IMR-90 (cell line): ENCODE measurements at regions not wholly inside any gene's neighbourhood (a gene's known extent, or its start where the extent isn't known, plus 50 kb on each side); places are given as distances from the start of the nearest gene placed in this dataset.

Experiments
- ATAC-seq: fragments of 200-7000 bp; cut with Tn5 transposase; 2 replicates; pipeline ENCODE4 v1.9.1; 2020; ENCODE audit warnings: low read depth, mild to moderate bottlenecking, moderate library complexity
- BruUV-seq: library from RNA; stranded (reverse); fragments of 400-500 nt; replicated peaks from 2 replicates; lab custom pipeline; 2021; lab: Mats Ljungman, UMichigan
- CTCF ChIA-PET: fragments of 300-600 bp; formaldehyde crosslinking; extraction: SDS; loops from one replicate; lab custom pipeline; 2021; ENCODE audit warnings: antibody characterized with exemption; lab: Yijun Ruan, JAX
- POLR2A ChIA-PET: fragments of 300-600 bp; sonication (Branson Sonifier 250); formaldehyde crosslinking; loops from one replicate; lab custom pipeline; 2022; ENCODE audit warnings: antibody characterized with exemption; ENCODE audit not compliant: unreplicated experiment; lab: Charles Lee
- DNase-seq: peaks from one replicate; pipeline ENCODE4 v3.0.0; 2013
- H2AFZ ChIP-seq: replicated peaks from 2 replicates; pipeline ENCODE3; 2013; ENCODE audit warnings: low read length, mild to moderate bottlenecking; ENCODE audit not compliant: poor library complexity
- H2AK5ac ChIP-seq: 2 replicates; pipeline ENCODE4 v1.6.1; 2013; ENCODE audit warnings: low read depth, low read length, inconsistent platforms
- H2AK9ac ChIP-seq: replicated peaks from 2 replicates; pipeline ENCODE3; 2013; ENCODE audit warnings: mild to moderate bottlenecking, low read depth, low read length, moderate library complexity; ENCODE audit not compliant: poor library complexity
- H2BK120ac ChIP-seq: 2 replicates; pipeline ENCODE4 v1.6.1; 2013; ENCODE audit warnings: low read depth, low read length, inconsistent platforms
- H2BK15ac ChIP-seq: 3 replicates; pipeline ENCODE4 v1.6.1; 2013; ENCODE audit warnings: low read depth, low read length, inconsistent platforms
- H2BK20ac ChIP-seq: 2 replicates; pipeline ENCODE4 v1.6.1; 2013; ENCODE audit warnings: low read depth, mild to moderate bottlenecking, inconsistent platforms, low read length, moderate library complexity
- H2BK5ac ChIP-seq: 2 replicates; pipeline ENCODE4 v1.6.1; 2013; ENCODE audit warnings: mild to moderate bottlenecking, low read depth, low read length, inconsistent platforms; ENCODE audit not compliant: poor library complexity, severe bottlenecking
- H3K14ac ChIP-seq: replicated peaks from 2 replicates; pipeline ENCODE4 v1.6.1; 2013; ENCODE audit warnings: low read depth, low read length, inconsistent platforms
- H3K18ac ChIP-seq: 2 replicates; pipeline ENCODE4 v1.6.1; 2013; ENCODE audit warnings: low read depth, low read length, control low read depth
- H3K23ac ChIP-seq: 2 replicates; pipeline ENCODE4 v1.6.1; 2013; ENCODE audit warnings: low read depth, low read length, inconsistent platforms
- H3K27ac ChIP-seq: 2 replicates; pipeline ENCODE4 v1.5.1; 2013; ENCODE audit warnings: mild to moderate bottlenecking, control low read depth, low read length; ENCODE audit not compliant: insufficient read depth
- H3K27me3 ChIP-seq: 2 replicates; pipeline ENCODE4 v1.6.1; 2013; ENCODE audit warnings: low read length; ENCODE audit not compliant: control insufficient read depth, insufficient read depth
- H3K36me3 ChIP-seq: 2 replicates; pipeline ENCODE4 v1.6.1; 2013; ENCODE audit warnings: low read length, mixed read lengths; ENCODE audit not compliant: control insufficient read depth, insufficient read depth
- H3K4ac ChIP-seq: 2 replicates; pipeline ENCODE4 v1.6.1; 2013; ENCODE audit warnings: low read depth, low read length, inconsistent platforms
- H3K4me1 ChIP-seq: 2 replicates; pipeline ENCODE4 v1.6.1; 2013; ENCODE audit warnings: low read length, mixed read lengths; ENCODE audit not compliant: control insufficient read depth, insufficient read depth
- H3K4me2 ChIP-seq: 2 replicates; pipeline ENCODE4 v1.6.1; 2013; ENCODE audit warnings: low read depth, mild to moderate bottlenecking, control low read depth, low read length, moderate library complexity
- H3K4me3 ChIP-seq: 2 replicates; pipeline ENCODE4 v1.5.1; 2013; ENCODE audit warnings: low read depth, mild to moderate bottlenecking, control low read depth, low read length, moderate library complexity; ENCODE audit not compliant: insufficient read depth
- H3K56ac ChIP-seq: 2 replicates; pipeline ENCODE4 v1.6.1; 2013; ENCODE audit warnings: low read length, inconsistent platforms; ENCODE audit not compliant: insufficient read depth; ENCODE audit errors: extremely low read depth
- H3K79me1 ChIP-seq, 2 experiments: 2 replicates each; pipeline ENCODE4 v1.6.1; 2013; ENCODE audit warnings: low read length in 2 of 2, inconsistent platforms in 1 of 2, low read depth in 1 of 2
- H3K9ac ChIP-seq: 2 replicates; pipeline ENCODE4 v1.6.1; 2013; ENCODE audit warnings: low read depth, low read length, control low read depth
- H3K9me1 ChIP-seq: 2 replicates; pipeline ENCODE4 v1.6.1; 2013; ENCODE audit warnings: low read length, inconsistent platforms; ENCODE audit not compliant: insufficient read depth
- H3K9me3 ChIP-seq: 2 replicates; pipeline ENCODE4 v1.6.1; 2013; ENCODE audit warnings: low read length; ENCODE audit not compliant: control insufficient read depth, insufficient read depth
- H4K20me1 ChIP-seq: 2 replicates; pipeline ENCODE4 v1.6.1; 2013; ENCODE audit warnings: low read length, inconsistent platforms; ENCODE audit not compliant: insufficient read depth
- H4K5ac ChIP-seq: 2 replicates; pipeline ENCODE4 v1.6.1; 2013; ENCODE audit warnings: mild to moderate bottlenecking, low read depth, low read length, control low read depth
- H4K8ac ChIP-seq, 2 experiments: 2 replicates each; pipeline ENCODE4 v1.6.1; 2013; ENCODE audit warnings: low read depth in 2 of 2, low read length in 2 of 2, control low read depth in 1 of 2, inconsistent platforms in 1 of 2
- H4K91ac ChIP-seq: 2 replicates; pipeline ENCODE4 v1.6.1; 2013; ENCODE audit warnings: low read depth, low read length, inconsistent platforms; ENCODE audit not compliant: insufficient read depth
- BHLHE40 ChIP-seq: fragments of 150-350 bp; IDR thresholded peaks from 2 replicates; pipeline ENCODE4 v1.6.1; 2016; ENCODE audit warnings: mild to moderate bottlenecking, low read depth, low read length
- CEBPB ChIP-seq: IDR thresholded peaks from 2 replicates; pipeline ENCODE4 v1.6.1; 2012; ENCODE audit warnings: low read depth, low read length, improper control_type of control experiment
- CHD1 ChIP-seq: IDR thresholded peaks from 2 replicates; pipeline ENCODE4 v1.6.1; 2012; ENCODE audit warnings: low read depth, low read length, improper control_type of control experiment
- CTCF ChIP-seq: conservative IDR thresholded peaks from 2 replicates; pipeline ENCODE4 v1.5.1; 2012; ENCODE audit warnings: mild to moderate bottlenecking, low read depth, low read length, improper control_type of control experiment
- FOS ChIP-seq: fragments of 150-350 bp; IDR thresholded peaks from 2 replicates; pipeline ENCODE4 v1.6.1; 2016; ENCODE audit warnings: low read depth, low read length
- MXI1 ChIP-seq: IDR thresholded peaks from 2 replicates; pipeline ENCODE4 v1.6.1; 2012; ENCODE audit warnings: low read depth, mild to moderate bottlenecking, low read length, moderate library complexity, borderline replicate concordance
- NFE2L2 ChIP-seq: fragments of 150-350 bp; IDR thresholded peaks from 2 replicates; pipeline ENCODE4 v1.6.1; 2016; ENCODE audit warnings: low read depth, mild to moderate bottlenecking, low read length
- RAD21 ChIP-seq: IDR thresholded peaks from 2 replicates; pipeline ENCODE4 v1.6.1; 2012; ENCODE audit warnings: low read length, improper control_type of control experiment
- RCOR1 ChIP-seq: IDR thresholded peaks from 2 replicates; pipeline ENCODE4 v1.6.1; 2012; ENCODE audit warnings: mild to moderate bottlenecking, low read length, improper control_type of control experiment; ENCODE audit not compliant: insufficient replicate concordance
- RFX5 ChIP-seq: IDR thresholded peaks from 2 replicates; pipeline ENCODE4 v1.8.0; 2012; ENCODE audit warnings: low read depth, mild to moderate bottlenecking, low read length, moderate library complexity
- WGBS, 2 experiments: methylation state at CpG; one replicate each; pipeline versions ENCODE4 v1.1.5 to v1.1.7; 2013; ENCODE audit warnings: missing lambda C conversion rate in 2 of 2; ENCODE audit not compliant: insufficient read length in 1 of 2; ENCODE audit errors: extremely low coverage in 2 of 2; 5-methylcytosine and 5-hydroxymethylcytosine counted together
- dilution Hi-C: fragments of 300-500 bp; cut with HindIII; formaldehyde crosslinking; loops from one replicate; pipeline ENCODE4 v1.14.3; 2018; ENCODE audit warnings: low sequenced_read_pairs; ENCODE audit not compliant: unreplicated experiment
- in situ Hi-C: fragments of 300-500 bp; cut with MboI; formaldehyde crosslinking; loops from 3 replicates; pipeline ENCODE4 v1.14.3; 2019; ENCODE audit warnings: low sequenced_read_pairs, inconsistent platforms, mixed read lengths
- intact Hi-C: fragments of 100-400 bp; cut with micrococcal nuclease; formaldehyde crosslinking; loops from 2 replicates; pipeline ENCODE4 v1.10.0; 2022

GRCh38 chr10:4479342-4479741 lies 346.7 kb upstream of the AKR1E2 start:
- Histone ChIP-seq H2AK5ac (no peak overlapping the region), H3K27me3 (no peaks in the 10 kb centered on the region), H2AFZ (no peak overlapping the region), H3K18ac (no peak overlapping the region), H3K27ac (no peak overlapping the region), H2BK15ac (no peak overlapping the region), H4K20me1 (no peaks in the 10 kb centered on the region), H3K4ac (no peak overlapping the region), H3K4me3 (no peak overlapping the region), H2BK5ac (no peak overlapping the region), H2AK9ac (no peak overlapping the region), H3K36me3 (no peaks in the 10 kb centered on the region), H3K4me1 (peaks cover 4% of the 10 kb centered on the region), H3K9ac (no peak overlapping the region), H4K91ac (no peak overlapping the region), H3K14ac (no peak overlapping the region), H3K9me3 (no peaks in the 10 kb centered on the region), H2BK120ac (no peak overlapping the region), H3K56ac (no peak overlapping the region), H4K5ac (no peak overlapping the region), H2BK20ac (no peak overlapping the region), H3K79me1 (no peaks in the 10 kb centered on the region), H4K8ac (no peak overlapping the region), H3K9me1 (peaks cover 2% of the 10 kb centered on the region; the same call in 1 of the 2 replicates), H3K4me2 (no peak overlapping the region), H3K23ac (no peak overlapping the region)
- no TSS peak for BruUV-seq
- in situ Hi-C loops: no loop called here
- intact Hi-C loops: no loop called here
- dilution Hi-C loops: no loop called here
- ATAC-seq: no peak
- ChIA-PET CTCF (no interaction called here), POLR2A (no interaction called here)
- no peak for DNase-seq
- no CpG with 5 or more reads among the region's 5 CpGs for WGBS, 2 experiments
- TF ChIP-seq BHLHE40: no peak
- TF ChIP-seq CTCF: no peak
- TF ChIP-seq RAD21: no peak
- no peak for TF ChIP-seq CEBPB
- TF ChIP-seq MXI1: no peak
- no peak for TF ChIP-seq CHD1
- TF ChIP-seq FOS: no peak
- TF ChIP-seq RCOR1: no peak
- no peak for TF ChIP-seq NFE2L2
- no peak for TF ChIP-seq RFX5
